ENCODE measurements at regions not wholly inside any gene's neighbourhood (a gene's known extent, or its start where the extent isn't known, plus 50 kb on each side); places are given as distances from the start of the nearest gene placed in this dataset.
"Not testable (repeated sequence)": the region's sequence is repeated elsewhere in the genome, so short reads cannot be mapped to it uniquely, and the experiment has no call there.

DNA sequence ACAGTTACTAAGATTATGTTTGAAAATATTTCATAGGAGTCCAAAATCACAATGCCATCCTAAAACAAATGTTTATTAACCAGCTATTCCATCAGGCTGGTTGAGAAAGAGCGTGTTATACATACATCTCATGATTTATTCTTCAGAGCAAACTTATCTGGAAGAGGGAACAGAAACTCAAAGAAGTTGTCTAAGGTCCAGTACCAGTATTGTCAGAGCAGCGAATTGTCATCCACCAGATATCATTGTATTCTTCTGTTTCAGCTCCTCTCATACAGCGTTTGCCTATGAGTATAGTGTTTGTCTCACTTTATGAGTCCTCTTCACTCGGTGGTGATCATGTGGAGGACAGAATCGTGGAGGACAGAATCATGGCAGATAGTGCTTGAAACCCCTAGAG lies 238.2 kb downstream of the OSR1 start:
- intact Hi-C loops (cut with DNase I): no loop called here
- ATAC-seq (no peak), DNase-seq (ENCODE audit: missing footprints) (no peak)

DNA sequence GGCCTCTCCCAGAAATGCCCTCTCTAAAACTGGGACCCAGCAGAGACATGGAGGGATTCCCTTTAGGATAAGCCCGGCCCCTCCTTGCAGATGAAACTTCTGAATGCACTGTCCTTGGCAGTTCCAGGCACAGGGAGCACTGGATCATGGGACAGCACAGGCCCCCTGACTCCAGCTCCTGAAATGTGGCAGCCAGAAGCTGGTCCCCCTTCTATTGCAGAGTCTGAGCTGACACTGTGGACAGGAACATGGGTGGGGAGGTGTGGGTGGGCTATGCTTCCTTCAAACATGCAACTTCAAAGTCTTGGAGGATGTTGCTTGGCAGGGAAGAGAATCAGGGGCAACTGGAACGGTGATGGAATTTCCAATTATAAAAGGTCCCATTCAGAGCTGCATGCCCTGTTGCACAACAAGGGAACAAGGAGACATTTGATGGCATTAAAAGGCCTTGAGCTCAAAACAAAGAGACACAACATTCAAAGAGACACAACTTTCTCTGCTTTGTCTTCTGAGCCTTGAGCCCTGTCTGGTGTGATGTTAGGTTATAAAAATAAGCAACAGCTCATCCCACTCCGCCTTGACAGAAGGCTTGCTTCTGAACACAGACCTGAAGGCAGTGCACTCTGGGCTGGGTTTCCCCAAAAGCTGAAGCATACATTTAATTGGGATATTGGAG lies 239.0 kb downstream of the OSR1 start:
- intact Hi-C loops (cut with DNase I): no loop called here
- DNase-seq (ENCODE audit: missing footprints): no peak
- ATAC-seq: no peak

DNA sequence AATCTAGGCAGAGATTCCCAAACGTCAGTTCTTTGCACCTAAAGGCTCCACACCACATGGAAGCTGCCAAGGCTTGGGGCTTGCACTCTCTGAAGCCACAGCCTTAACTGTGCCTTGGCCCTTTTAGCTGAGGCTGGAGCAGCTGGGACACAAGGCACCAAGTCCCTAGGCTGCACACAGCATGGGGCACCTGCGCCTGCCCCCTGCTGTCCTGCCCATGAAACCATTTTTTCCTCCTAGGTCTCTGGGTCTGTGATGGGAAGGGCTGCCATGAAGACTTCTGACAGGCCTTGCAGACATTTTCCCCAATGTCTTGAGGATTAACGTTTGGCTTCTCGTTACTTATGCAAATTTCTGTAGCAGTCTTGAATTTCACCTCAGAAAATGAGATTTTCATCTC lies 241.5 kb downstream of the OSR1 start:
- no peak for DNase-seq (ENCODE audit: missing footprints)
- intact Hi-C loops (cut with DNase I): no loop called here
- ATAC-seq: no peak

GRCh38 chr2:19114754-19115231 lies 243.6 kb downstream of the OSR1 start:
- intact Hi-C loops (cut with DNase I): no loop called here
- DNase-seq (ENCODE audit: missing footprints) (no peak), ATAC-seq (peak; percentile 52)

DNA sequence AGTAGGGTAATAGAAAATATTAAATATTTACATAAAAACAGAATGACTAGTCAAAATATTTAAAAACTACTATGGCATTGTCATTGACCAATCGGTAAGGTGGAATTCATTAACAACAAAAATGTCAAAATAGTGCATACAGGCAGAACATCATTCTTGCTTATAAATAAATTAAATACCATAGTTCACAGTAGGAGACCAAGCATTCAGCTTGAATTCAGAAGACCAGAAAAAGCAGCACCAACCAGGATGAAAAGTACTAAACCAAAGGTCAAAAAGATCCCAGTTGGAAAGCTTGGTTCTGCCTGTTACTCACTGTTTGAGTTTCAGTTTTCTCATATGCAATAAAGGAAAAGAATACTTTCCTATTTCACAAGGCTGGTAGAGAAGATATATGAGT lies 244.3 kb downstream of the OSR1 start:
- ATAC-seq (no peak), DNase-seq (ENCODE audit: missing footprints) (no peak)
- intact Hi-C loops (cut with DNase I): no loop called here

- no peak for DNase-seq (ENCODE audit: missing footprints)
- intact Hi-C loops (cut with DNase I): no loop called here
- ATAC-seq: no peak
Measured at GRCh38 chr2:19111354-19111753, 247.1 kb downstream of the OSR1 start.

GRCh38 chr2:19109518-19109917 lies 248.9 kb downstream of the OSR1 start:
- no peak for DNase-seq (ENCODE audit: missing footprints)
- no peak for ATAC-seq
- intact Hi-C loops (cut with DNase I): no loop called here

GRCh38 chr2:19106376-19106775 lies 252.0 kb downstream of the OSR1 start:
- intact Hi-C loops (cut with DNase I): no loop called here
- no peak for DNase-seq (ENCODE audit: missing footprints)
- ATAC-seq: no peak

- intact Hi-C loops (cut with DNase I): no loop called here
- ATAC-seq (no peak), DNase-seq (ENCODE audit: missing footprints) (no peak)
Measured at GRCh38 chr2:19104503-19104902, 253.9 kb downstream of the OSR1 start.

DNA sequence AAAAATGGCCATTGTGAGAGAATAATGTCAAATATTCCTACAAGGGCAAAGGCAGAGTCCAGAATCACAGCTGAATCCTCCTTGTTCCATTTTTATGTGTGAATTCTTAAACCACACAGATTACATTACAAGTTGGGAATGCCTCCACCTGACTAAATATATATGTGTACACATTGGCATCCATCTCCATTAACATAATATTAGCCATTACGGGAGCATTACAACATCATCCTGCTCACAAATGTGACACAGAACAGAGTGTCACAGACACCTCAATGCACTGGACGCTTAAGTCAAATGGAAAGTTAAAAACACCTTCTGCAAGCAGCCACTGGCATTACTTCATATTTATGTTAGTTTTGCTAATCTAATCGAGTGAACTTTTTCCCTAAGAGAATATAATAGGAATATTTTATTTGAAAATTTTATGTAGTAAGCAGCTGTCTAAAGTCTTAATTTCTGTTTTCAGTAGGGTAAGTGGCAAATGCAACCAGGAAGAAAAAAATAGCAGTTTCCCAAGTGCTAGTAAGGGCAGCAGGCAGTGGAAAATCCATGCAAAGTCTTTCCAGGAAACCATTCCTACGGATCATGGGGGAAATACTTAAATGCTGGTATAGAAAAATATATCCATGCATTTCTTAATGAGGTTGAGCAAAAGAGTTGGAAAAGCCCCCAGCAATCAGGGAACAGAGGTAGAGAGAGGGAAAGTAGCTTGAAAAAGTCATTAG lies 255.6 kb downstream of the OSR1 start:
- DNase-seq (ENCODE audit: missing footprints) (no peak), ATAC-seq (no peak)
- intact Hi-C loops (cut with DNase I): no loop called here

GRCh38 chr2:19101968-19102367 lies 256.5 kb downstream of the OSR1 start:
- no peak for DNase-seq (ENCODE audit: missing footprints)
- ATAC-seq: no peak
- intact Hi-C loops (cut with DNase I): no loop called here

DNA sequence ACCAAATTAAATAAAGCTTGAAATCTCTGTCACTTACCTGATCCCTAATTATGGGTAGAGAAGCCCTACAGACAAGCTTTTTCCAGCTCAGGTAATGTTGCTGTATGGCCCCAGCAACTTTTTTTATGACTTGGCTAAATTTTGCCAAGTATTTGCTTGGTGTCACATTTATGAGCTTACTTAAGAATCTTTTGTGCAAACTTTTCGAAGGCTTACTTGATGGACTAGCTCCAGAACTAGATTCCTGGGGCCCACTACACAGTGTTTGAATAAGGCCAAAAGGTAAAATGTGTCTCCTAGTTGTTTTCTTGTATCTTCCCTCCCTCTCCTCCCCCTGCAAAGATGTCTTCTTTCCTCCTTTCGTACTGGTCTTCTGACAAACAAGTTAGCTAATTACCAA lies 257.9 kb downstream of the OSR1 start:
- ATAC-seq (no peak), DNase-seq (ENCODE audit: missing footprints) (no peak)
- intact Hi-C loops (cut with DNase I): no loop called here

DNA sequence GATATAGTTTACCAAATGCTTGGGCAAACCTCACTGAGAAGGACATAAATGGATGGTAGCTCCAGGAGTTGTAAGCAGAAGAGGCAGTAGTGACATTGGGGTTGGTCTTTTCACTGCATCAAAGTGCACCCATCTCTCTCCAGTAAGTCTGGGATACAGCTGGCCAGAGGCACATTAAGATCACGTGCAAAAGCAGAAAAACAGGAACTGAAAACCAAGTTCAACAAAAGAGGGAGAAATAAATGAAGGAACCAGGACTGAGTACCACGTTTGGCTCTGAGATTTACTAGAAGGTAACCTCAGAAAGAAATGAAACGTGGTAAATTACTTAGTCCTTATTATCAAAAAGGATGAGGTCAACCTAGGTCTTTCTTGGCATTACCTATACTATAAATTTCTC lies 259.2 kb downstream of the OSR1 start:
- ATAC-seq (no peak), DNase-seq (ENCODE audit: missing footprints) (no peak)
- intact Hi-C loops (cut with DNase I): no loop called here

DNA sequence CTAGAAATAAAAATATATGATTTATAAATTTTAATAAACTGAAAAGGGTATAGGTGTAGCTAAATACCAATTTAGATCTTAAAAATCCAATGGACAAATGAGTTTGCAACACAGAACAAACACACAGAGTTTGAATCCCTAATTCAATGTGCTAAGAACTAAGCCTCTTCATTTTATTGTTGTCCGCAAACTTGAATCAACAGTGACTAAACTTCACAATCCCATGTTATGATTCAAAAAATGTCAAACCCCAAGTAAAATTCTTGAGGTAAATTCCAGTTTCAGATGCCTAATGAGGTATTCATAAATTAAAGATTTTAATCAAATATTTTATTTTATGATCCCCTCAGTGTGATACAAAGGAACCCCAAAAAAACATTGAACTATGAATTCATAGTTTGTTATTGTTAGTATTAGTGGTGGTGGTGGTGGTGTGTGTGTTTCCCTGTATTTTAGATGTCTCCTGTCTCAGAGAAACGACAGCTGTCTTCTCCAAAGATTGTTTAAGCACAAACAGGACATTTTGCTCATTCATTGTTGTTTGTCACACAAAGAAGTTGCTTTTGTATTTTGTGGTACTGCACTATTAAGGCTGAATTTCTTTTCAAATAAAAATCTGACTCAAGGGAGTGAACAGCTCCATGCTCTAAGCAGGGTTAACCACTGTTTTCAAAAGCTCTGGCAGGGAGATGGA lies 259.8 kb downstream of the OSR1 start:
- ATAC-seq: no peak
- intact Hi-C loops (cut with DNase I): no loop called here
- DNase-seq (ENCODE audit: missing footprints): no peak

GRCh38 chr2:19089476-19089875 lies 268.9 kb downstream of the OSR1 start:
- peak; percentile 58 for DNase-seq (ENCODE audit: missing footprints)
- not testable (repeated sequence) for ATAC-seq

DNA sequence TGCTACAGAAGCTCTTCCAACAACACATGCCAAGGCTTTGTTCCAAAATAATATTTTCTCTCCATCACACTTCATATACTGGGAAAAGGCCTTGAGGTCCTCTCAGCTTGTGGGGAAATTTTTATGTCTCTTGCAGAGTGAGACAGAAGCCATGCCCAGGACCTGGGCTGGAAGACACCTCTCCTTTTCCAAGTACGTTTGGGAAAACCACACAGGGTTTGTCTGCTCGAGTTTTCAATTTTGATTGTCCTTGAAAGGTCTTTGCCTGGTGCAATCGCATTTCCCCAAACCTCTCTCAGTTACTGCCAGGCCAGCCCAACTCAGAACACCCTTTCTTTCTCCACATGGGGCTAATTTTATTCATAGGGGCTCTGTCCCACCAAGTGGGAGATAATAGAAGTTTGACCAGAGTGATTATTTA lies 272.2 kb downstream of the OSR1 start:
- DNase-seq (ENCODE audit: missing footprints) (no peak), ATAC-seq (no peak)
- intact Hi-C loops (cut with DNase I): no loop called here

More at GRCh38 chr2:19089476-19089875, 268.9 kb downstream of the OSR1 start:
- intact Hi-C loops (cut with DNase I): not testable (repeated sequence)

- no peak for ATAC-seq
- DNase-seq (ENCODE audit: missing footprints): no peak
- intact Hi-C loops (cut with DNase I): no loop called here
Measured at GRCh38 chr2:19078709-19079108, 279.7 kb downstream of the OSR1 start.

- DNase-seq (ENCODE audit: missing footprints) (no peak), ATAC-seq (peak; percentile 40)
- intact Hi-C loops (cut with DNase I): no loop called here
Measured at GRCh38 chr2:19073522-19073921, 284.9 kb downstream of the OSR1 start.

GRCh38 chr2:19072161-19072560 lies 286.3 kb downstream of the OSR1 start:
- ATAC-seq: peak; percentile 55
- intact Hi-C loops (cut with DNase I): no loop called here
- DNase-seq (ENCODE audit: missing footprints): peak; percentile 58

GRCh38 chr2:19070886-19071285 lies 287.5 kb downstream of the OSR1 start:
- no peak for DNase-seq (ENCODE audit: missing footprints)
- ATAC-seq: no peak
- intact Hi-C loops (cut with DNase I): no loop called here

Data from Right ventricle myocardium inferior (tissue), 1 donor.